PC-9 (cell line): ENCODE measurements at regions not wholly inside any gene's neighbourhood (a gene's known extent, or its start where the extent isn't known, plus 50 kb on each side); places are given as distances from the start of the nearest gene placed in this dataset.

Experiments
- EZH2 ChIP-seq: fragments of 200-600 bp; sonication (generic); IDR thresholded peaks from 2 replicates; pipeline ENCODE4 v1.8.0; 2017; ENCODE audit warnings: antibody characterized with exemption, low read depth
- TF ChIP-seq, protein P1 (sequence below): fragments of 200-600 bp; sonication (generic); conservative IDR thresholded peaks from 2 replicates; pipeline ENCODE4 v1.6.1; 2017; ENCODE audit warnings: mixed run types, antibody characterized with exemption, mild to moderate bottlenecking, moderate library complexity

DNA sequence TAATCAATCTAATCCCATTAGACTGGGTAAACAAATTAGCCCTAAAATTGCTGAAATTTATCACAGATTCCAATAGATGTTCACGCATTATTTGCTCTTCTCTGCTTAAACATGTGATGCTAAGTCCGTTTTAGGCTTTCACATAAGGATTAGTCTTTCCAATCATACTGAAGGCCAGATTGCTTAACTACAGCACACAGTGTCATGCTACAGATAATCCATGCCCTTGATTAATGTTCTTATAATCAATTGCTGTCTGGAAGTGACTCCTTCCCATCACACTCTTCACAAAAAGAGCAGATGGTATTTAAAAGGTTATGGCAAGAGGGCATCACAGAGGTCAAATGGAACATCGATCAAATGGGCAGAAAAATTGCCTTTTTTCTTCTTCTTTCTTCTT lies 471.5 kb upstream of the ROBO1 start:
- TF ChIP-seq EZH2 = no peak
- TF ChIP-seq, protein P1, sequence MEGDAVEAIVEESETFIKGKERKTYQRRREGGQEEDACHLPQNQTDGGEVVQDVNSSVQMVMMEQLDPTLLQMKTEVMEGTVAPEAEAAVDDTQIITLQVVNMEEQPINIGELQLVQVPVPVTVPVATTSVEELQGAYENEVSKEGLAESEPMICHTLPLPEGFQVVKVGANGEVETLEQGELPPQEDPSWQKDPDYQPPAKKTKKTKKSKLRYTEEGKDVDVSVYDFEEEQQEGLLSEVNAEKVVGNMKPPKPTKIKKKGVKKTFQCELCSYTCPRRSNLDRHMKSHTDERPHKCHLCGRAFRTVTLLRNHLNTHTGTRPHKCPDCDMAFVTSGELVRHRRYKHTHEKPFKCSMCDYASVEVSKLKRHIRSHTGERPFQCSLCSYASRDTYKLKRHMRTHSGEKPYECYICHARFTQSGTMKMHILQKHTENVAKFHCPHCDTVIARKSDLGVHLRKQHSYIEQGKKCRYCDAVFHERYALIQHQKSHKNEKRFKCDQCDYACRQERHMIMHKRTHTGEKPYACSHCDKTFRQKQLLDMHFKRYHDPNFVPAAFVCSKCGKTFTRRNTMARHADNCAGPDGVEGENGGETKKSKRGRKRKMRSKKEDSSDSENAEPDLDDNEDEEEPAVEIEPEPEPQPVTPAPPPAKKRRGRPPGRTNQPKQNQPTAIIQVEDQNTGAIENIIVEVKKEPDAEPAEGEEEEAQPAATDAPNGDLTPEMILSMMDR = no peak
